ENCODE measurements at regions not wholly inside any gene's neighbourhood (a gene's known extent, or its start where the extent isn't known, plus 50 kb on each side); places are given as distances from the start of the nearest gene placed in this dataset.

DNA sequence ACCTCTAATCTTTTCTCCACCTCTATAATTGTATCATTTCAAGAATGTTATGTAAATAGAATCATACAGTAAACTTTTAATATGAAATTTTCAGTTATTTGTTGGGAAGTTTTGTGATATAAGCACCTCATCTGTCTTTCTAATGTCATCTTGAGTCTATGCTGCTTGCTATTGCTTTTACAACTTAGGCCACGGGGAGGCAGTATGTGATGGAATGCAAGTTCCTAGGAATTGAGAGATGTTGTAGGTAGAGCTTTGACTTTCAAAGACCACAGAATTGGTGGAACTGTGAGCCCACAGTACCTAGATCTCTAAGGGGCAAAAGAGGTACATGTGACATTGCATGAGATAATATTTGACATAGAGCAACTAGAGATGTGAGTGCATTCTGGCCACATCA is 328.3 kb downstream of the MFSD1 start:
- no peak for DNase-seq

- no peak for DNase-seq
These were observed 329.5 kb downstream of the MFSD1 start for GRCh38 chr3:159131376-159131775.

- no peak for DNase-seq
These were observed 336.1 kb downstream of the MFSD1 start for GRCh38 chr3:159137949-159138348.

DNA sequence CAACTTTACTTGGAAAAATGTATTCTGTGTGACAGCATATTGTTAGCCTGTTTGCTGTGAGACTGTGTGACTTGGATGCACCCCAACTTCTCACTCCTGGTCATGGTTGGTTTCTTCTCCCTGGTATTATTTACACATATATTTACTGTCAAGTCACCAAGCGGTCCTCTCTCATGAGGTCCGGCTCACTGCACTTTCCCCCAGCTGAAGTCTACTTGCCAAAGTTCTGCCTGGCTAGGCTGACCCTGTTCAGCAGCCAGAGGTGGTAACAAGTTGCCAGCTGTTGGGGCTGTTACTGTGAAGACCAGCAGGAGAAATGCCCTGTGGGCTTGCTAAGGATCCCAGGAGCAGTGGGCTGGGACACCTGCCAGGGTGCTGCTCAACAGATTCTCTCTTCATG is 337.5 kb downstream of the MFSD1 start:
- no peak for DNase-seq

- DNase-seq: no peak
These were observed 342.6 kb downstream of the MFSD1 start for GRCh38 chr3:159144472-159144871.

DNA sequence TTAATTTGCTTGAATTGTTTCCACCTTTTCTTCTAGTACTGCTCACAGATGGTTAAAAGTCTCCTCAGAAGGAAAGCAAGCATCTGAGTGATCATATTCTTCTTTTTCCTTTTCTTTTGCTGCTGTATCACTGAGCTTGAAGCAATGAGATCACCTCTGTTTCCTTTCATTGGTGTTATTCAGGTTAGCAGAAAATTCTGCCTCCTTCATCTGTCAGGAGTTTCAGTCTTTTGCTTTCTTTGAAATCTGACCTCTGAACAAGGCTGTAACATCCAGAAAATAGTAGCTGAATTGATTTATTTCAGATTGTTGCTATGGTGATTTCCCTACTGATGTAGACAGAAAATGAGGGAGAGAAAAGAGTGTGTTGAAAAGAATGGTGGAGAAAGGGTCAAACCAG is 343.0 kb downstream of the MFSD1 start:
- no peak for DNase-seq

- DNase-seq: no peak
These were observed 344.5 kb downstream of the MFSD1 start for GRCh38 chr3:159146392-159146791.

DNA sequence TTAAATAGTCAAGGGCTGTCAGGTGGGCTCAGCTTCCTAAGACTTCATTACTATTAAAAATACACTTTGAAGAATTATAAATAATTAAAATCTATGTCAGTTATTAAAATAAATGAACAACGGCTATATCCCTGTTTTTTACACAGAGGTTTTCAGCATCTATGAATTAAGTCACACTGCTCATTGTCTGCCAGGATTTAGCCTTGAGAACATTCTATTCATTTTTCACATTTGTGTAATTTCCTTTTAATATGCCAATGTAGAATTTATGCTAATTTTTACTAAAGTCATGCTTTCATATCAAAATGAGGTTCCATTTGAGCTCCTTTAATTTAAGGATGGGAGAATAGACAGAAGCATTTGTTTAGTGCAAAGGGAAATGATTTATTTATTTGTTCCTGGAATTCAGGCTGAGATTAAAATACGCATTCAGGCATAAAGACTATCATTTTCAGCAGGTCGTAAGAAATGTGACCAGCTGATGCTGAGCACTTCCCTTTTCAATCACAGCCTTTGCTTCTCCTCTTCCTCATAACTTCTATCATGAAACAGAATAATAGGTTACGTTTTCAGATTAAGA is 345.1 kb downstream of the MFSD1 start:
- DNase-seq: no peak

- DNase-seq: no peak
These were observed 346.0 kb downstream of the MFSD1 start for GRCh38 chr3:159147813-159148212.

GRCh38 chr3:159148466-159148865 is 346.6 kb downstream of the MFSD1 start:
- DNase-seq: no peak

DNA sequence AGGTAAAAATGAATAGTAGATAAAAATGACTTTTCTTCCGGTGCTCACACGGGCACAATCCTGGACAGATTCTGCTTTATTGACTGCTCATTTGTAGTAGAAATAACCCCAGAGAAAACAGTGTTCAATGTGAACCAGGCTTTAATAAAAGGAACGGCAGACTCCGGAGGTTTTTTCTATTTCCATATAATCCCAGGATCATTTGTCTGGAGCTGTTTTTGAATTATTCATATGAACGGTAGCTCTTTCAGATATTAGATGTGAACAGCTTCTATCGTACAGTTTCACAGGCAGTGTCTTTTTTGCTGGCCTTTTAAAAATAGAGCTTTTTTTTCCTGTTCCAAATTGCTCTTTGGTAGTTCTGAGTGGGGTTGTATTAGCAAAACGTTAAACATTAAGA is 347.3 kb downstream of the MFSD1 start:
- no peak for DNase-seq

- no peak for DNase-seq
These were observed 347.8 kb downstream of the MFSD1 start for GRCh38 chr3:159149633-159150032.

DNA sequence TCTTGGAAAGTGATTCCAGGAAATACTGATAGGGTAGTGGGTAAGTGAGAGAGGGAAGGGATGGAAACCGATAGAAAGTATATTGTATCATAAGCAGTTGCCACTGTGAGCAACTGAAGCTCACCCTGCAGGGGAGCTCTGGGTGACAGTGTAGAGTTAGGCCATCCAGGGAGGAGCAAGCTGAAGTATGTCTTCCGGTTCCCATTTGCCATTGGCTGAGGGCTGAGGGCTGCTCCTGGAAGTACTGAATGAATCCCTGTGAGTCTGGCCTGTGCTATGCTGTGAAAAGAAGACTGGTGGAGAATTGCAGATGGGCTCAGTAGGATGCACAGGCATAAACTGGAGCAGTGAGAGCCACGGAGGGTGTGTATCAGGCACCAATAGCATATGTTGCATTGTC is 348.3 kb downstream of the MFSD1 start:
- DNase-seq: no peak

- no peak for DNase-seq
These were observed 349.3 kb downstream of the MFSD1 start for GRCh38 chr3:159151130-159151529.

- DNase-seq: no peak
These were observed 355.4 kb downstream of the MFSD1 start for GRCh38 chr3:159157275-159157674.

- peak; percentile 91 for DNase-seq
These were observed 356.4 kb downstream of the MFSD1 start for GRCh38 chr3:159158213-159158612.

DNA sequence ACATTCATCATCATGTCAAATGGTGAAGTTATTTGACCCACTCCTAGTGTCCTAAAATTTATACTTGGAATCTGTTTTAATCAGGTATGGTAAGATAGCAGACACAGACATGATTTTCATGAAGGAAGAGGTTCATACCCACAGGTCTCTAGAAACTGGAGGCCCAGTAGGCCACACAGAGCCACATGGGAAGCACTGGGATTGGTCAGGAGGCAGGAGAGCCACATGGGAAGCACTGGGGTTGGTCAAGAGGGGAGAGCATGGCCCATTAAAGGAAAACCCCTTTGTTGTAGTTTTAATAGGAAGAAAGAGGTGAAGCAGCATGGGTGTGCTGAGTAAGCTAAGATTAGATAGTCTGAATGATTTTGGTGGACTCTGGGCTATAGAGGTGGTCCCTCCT is 356.9 kb downstream of the MFSD1 start:
- no peak for DNase-seq

- DNase-seq: no peak
These were observed 357.7 kb downstream of the MFSD1 start for GRCh38 chr3:159159546-159159945.

DNA sequence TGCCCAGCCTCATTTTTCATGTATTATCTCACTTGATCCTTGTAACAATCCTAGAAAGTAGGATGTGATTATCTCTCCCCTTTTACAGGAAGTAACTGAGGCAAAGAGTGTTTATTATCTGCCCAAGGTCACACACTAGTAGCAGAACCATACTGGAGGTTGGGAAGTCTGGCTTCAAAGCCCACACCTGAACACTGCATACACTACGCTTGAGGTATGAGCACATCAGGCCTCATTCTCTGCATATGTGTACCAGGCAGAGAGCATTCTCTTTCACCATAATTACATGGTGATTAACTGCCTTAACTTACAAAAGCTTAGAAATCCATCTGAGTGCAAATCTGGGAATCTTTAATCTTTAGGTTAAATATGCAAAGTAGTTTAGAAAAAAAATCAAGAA is 361.8 kb downstream of the MFSD1 start:
- DNase-seq: no peak

DNA sequence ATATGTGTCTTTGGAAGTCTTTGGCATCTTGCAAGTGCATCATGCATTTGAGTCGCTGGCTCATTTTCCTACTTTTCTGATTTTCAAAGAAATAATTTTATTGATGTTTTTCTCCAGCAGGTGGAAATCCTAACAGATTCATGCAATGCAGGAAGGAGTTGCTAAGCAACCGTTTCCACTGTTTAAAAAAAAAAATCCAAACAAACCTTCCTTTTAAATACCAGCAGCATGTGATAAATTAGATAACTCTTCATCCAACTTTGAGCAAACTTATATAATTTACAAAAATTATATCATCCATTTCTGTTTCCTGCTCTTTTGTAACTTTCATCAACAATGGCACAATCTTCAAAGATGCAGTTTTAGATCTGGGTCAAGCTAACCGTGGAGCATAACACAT is 364.1 kb downstream of the MFSD1 start:
- no peak for DNase-seq

DNA sequence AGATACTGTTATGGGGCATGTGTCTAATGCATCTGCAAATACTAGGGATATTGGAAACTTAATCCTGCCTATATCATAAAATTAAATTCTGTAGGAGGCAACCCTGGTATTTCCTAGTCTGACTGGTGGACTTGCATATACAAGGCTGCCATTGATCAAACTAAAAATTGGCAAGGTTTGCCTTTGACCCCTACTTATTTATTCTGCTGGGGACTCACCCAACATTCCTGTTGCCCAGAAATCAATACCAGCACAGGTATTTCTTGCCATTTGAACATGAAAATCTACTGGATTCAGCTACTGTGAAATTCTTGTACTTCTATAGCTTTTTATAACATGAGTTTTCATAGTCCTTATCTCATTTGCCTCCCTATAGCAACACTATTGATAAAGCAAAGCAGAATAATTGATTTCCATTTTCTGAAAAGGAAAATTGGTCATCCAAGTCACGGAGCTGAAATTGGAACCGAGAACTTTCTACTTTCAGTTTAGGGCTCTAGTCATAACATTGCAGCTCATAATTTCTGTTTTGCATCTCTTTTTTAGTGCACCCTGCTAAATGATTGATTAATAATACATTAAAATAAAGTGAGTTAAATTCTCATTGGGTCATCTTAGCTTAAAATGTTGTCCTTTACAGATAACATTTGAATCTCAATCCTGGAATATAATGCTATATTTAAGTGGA is 365.2 kb downstream of the MFSD1 start:
- DNase-seq: no peak

GRCh38 chr3:159168788-159169187 is 366.9 kb downstream of the MFSD1 start:
- DNase-seq: no peak

DNA sequence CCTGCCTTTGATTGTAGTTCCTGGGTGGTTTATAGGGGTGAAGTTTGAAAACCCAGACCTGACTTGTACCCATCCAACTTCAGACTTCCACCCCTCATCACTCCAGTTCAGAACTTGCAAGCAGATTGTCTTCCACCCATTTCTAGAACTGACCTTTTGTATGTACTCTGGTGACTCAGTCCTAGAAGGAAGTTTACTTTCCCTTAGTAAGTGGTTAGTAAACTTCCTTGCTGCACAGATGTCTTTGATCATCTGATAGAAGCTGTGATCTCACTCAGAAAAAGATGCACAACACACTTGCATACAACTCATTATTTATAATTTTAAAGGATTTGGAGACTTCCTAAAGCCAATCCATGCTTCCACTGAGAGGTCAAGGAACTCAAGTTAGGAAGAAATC is 368.0 kb downstream of the MFSD1 start:
- no peak for DNase-seq

GRCh38 chr3:159170436-159171003 is 368.7 kb downstream of the MFSD1 start:
- no peak for DNase-seq

DNA sequence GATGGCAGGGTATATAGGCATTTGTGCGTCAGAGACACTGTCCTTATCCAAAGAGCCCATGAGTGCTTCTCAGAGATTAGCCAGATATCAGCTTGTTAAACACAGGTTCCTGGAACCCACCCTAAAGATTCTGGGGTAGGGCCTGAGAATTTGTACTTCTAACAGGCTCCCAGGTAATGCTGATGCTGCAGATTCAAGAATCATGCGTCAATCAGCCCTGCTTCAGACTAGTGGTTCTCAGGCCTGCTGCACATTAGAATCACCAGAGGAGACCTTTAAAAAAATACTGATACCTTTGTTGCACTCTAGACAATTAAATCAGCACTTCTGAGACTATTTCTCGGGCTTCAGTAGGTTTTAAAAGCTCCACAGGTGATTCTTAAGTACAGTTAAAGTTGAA is 369.5 kb downstream of the MFSD1 start:
- DNase-seq: no peak
